C4-2B (cell line): ENCODE measurements at regions not wholly inside any gene's neighbourhood (a gene's known extent, or its start where the extent isn't known, plus 50 kb on each side); places are given as distances from the start of the nearest gene placed in this dataset.

Experiments
- ZFX ChIP-seq: fragments of 450-650 bp; IDR thresholded peaks from 2 replicates; pipeline ENCODE4 v1.6.1; 2017
- TF ChIP-seq, protein P1 (sequence below): fragments of 450-650 bp; conservative IDR thresholded peaks from 2 replicates; pipeline ENCODE4 v1.5.1; 2017; ENCODE audit warnings: mild to moderate bottlenecking

DNA sequence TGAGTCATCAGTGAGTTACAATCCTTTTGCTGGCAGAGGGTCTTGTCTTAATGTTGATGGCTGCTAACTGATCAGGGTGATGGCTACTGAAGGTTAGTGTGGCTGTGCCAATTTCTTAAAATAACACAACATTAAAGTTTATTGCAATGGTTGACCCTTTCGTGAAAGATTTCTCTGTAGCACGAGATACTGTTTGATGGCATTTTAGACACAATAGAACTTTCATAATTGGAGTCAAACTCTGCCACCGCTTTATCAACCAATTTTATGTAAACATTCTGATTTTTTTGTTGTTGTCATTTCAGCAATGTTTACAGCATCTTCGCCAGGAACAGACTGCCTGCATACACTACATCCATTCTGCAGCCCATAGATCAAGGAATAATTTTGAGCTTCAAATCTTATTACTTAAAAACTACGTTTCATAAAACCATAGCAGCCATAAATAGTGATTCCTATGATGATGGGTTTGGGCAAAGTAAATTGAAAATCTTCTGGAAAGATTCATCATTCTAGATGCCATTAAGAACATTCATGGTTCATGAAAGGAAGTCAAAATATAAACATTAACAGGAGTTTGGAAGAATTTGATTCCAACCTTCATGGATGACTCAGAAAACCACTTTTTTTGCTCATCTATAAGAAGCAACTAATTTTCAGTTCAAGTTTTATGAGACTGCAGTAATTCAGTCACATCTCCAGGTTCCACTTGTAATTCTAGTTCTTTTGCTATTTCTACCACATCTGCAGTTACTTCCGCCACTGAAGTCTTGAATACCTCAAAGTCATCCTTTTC lies 85.9 kb downstream of the TYW3 start:
- TF ChIP-seq, protein P1, sequence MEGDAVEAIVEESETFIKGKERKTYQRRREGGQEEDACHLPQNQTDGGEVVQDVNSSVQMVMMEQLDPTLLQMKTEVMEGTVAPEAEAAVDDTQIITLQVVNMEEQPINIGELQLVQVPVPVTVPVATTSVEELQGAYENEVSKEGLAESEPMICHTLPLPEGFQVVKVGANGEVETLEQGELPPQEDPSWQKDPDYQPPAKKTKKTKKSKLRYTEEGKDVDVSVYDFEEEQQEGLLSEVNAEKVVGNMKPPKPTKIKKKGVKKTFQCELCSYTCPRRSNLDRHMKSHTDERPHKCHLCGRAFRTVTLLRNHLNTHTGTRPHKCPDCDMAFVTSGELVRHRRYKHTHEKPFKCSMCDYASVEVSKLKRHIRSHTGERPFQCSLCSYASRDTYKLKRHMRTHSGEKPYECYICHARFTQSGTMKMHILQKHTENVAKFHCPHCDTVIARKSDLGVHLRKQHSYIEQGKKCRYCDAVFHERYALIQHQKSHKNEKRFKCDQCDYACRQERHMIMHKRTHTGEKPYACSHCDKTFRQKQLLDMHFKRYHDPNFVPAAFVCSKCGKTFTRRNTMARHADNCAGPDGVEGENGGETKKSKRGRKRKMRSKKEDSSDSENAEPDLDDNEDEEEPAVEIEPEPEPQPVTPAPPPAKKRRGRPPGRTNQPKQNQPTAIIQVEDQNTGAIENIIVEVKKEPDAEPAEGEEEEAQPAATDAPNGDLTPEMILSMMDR = no peak
- no peak for TF ChIP-seq ZFX
